GM18511 (cell line): ENCODE measurements at regions not wholly inside any gene's neighbourhood (a gene's known extent, or its start where the extent isn't known, plus 50 kb on each side); places are given as distances from the start of the nearest gene placed in this dataset.
A peak's percentile ranks its signal among the peaks of the same experiment; 100 is the strongest.

Experiments used
- ATAC-seq: cut with Tn5 transposase; IDR thresholded peaks from one replicate; pipeline ENCODE4 v1.9.1; 2021; ENCODE audit warnings: mild to moderate bottlenecking, moderate library complexity; ENCODE audit not compliant: unreplicated experiment

DNA sequence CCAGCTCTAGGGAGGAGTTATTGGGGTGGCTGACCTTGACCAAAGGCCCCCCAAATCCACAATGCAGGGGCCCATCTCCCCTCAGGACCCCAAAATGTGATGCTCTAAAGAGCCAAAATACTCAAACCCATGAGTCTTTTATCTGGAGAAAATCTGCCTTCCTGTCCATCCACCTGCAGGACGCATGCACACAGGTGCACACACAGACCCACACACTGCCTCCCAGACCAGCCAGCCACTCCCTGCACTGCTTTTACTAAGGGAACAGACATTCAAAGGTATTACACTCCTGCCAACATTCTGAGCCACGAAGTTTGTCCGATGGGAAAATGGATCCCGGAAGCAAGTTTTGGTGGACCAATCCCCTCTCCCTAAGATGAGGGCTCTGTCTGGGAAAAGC is 76.1 kb upstream of the CDH5 start:
- no peak for ATAC-seq

DNA sequence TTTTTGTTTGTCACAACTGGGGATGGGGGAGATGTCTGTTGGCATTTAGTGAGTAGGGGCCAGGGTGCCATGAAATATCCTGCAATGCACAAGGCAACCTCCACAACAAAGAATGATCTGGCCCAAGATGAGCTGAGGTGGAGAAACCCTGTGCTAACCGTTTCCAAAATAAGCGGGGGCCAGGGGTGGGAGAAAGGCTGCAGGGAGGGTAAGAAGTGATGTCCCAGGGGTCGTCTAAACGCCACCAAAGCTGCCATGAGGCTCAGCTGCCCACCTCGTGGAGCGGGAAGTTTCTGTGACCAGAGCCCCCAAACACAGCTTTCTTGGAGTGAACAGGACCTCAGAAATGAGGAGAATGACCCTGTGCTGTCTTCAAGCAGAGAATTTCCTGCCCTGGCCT is 76.5 kb upstream of the CDH5 start:
- ATAC-seq: no peak

DNA sequence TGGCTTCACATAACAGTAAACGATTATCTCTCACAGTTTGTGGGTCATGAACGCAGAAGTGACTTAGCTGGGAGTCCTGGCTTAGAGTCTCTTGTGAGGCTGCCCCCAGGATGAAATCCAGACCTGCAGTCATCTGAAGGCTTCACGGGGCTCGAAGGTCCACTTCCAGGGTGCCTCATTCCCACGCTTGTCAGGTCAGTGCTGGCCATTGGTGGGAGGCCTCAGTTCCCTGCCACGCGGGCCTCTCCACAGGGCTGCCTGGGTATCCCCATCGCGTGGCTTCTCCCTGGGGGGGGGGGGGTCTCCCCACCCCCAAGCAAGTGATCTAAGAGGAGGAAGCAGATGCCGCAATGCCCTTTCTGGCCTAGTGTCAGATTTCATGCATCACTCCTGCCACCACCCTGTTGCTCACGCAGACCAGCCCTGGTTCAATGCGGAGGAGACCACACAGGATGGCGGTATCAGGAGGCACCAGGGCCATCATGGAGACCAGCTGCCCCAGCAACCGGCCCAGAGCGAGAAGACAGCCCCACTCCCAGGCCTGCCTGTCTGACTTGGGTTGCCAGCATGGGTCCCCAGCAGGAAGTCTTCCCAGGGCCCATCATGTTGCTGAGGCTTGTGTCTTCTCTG is 77.3 kb upstream of the CDH5 start:
- ATAC-seq: no peak

DNA sequence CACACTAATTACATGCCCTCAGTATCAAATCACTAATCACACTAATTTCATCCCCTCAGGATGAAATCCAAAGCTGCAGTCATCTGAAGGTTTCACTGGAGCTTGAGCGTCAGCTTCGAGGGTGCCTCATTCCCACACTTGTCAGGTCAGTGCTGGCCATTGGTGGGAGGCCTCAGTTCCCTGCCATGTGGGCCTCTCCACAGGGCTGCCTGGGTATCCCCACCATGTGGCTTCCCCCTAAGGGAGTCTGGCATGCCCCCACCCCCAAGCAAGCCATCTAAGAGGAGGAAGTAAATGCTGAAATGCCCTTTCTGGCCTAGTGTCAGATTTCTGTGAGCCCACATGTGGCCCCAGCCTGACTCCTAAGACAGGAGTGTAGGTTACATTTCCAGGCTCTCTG is 78.6 kb upstream of the CDH5 start:
- no peak for ATAC-seq

DNA sequence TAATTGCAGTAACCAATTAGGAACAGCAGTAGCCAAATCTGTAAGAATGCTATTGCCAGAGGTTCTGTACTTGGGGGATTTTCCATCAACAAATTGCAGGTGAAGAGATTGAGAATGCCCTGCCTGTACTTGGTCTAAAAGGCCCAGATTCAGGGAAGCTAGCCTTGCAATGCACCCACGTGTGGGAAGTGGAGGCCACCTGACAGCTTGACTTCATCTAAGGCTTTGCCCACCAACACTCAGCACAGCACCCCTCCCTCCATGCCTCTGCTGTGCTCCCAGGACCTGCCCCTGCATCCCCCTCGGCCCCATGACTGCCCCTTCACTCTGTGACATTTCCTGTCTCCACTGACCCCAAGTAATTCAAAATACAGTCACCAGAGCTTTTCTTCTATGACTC is 79.1 kb upstream of the CDH5 start:
- ATAC-seq: no peak

DNA sequence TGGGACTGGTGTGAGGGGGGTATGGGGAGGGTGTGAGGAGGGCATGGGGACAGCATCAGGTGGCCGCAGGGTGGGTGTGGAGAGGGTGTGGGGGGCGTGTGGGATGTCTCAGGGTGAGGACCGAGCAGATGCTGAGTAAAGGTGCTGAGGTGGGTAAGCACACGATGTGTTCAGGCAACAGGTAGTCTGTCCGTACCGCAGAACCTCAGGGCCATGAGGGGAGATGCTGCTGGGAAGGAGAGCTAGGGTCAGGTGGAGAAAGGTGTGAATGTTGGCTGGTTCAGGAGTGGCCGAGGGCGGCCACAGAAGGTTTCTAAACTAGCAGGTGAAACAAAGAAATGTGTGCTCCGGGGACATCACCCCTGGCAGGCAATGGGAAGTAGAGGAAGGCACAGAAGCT is 80.0 kb upstream of the CDH5 start:
- no peak for ATAC-seq

DNA sequence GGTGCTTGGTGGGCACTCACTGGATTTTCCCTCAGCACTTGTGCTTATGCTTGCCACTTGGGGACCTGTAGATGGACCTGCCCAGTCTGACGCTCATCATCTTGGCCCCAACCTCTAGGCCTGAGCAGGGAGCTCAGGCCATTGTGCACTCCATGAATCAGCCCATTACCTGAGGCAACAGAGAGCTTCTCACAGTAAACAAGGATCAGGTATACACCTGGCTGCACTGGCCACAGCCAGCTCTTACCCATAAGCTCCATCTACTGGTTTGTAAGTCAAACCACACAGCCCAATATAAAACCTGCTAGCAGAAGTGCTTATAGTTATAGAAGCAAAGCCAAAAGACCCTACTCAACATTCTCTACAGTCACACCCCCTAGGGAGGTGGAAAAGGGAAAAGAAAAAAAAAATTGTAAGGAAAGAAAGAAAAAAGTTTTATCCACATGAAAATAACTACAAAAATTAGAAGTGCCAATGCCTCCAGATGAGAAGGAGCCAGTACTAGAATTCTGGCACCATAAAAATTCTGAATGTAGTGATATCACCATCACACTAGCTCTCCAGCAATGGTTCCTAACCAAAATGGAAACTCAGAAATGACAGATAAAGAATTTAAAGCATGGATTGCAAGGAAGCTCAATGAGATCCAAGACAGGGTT is 87.8 kb upstream of the CDH5 start:
- ATAC-seq: no peak

DNA sequence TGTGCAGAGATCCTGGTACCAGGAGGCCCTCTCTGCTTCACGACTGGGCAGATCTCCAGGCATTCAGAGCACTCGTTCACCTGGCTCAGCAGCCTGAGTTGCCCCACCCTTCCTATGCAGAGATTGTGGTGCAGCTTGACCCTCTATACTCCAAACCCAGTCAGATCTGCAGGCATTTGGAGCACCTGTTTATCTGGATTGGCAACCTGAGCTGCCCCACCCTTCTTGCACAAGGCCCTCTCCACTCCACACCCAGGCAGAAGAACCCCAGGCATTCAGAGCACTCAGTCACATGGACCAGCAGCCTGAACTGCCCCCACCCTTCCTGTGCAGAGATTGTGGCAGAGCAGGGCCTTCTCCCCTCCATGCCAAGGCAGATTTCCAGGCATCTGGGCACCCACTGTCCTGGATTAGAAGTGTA is 88.4 kb upstream of the CDH5 start:
- no peak for ATAC-seq

DNA sequence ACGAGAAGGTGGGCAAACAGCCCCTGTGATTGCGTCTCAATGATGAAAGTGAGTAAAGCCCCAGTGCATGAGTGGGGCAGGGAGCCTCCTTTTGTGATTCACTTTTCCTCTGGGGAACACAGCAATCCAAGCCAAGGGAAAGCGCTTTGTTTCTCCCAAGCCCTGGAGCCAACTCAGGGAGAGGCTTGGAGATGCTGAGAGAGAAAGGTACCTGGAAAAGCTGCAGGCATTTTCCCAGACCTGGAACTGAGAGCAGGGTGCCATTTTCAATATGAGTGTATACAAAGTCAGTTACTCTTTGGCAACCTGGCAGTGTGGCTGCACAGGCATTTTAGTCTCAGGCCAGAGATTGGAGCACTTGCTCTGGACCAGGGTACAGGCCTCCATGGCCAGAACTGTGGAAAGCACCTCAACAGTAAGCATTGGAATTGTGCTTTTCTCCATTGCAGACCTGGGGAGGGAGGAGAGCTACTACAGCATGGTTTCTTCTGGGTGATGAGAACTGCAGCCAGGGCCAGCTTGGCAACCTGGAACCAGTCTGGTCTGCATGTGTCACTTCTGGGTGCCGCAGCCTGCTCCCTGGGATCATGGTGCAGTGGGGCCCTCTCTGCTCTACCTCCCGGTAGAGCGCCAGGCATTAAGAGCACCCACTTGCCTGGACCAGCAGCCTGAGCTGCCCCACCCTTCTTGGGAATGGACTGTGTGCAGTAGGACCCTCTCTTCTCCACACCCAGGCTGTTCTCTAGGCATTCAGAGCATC is 89.0 kb upstream of the CDH5 start:
- no peak for ATAC-seq

DNA sequence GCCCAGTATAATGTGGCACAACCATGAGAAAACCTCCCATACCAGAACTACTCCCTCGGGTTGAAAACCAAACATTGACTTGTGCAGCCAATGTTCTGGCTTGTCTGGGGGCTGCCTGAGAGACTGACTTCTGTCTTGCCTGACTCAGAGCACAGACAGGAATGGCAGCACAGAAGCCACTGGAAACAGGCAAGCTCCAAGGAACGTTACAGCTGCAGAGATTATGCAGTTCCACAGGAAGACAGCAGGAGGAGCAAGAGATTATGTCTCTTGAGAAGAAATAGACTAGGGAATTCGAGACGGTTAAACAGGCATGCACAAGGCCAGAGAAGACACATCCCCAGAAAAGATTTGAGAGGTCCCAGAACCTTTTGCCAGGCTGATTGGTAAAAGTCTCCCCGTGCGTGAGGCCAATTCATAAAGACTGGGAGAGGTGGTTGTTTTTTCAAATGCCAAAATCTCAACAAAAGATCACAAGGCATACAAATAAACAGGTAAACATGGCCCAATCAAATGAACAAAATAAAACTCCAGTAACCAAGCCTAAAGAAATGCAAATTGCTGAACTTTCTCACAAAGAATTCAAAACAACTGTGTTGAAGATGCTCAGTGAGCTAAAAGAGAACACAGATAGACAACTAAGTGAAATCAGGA is 90.6 kb upstream of the CDH5 start:
- ATAC-seq: no peak

DNA sequence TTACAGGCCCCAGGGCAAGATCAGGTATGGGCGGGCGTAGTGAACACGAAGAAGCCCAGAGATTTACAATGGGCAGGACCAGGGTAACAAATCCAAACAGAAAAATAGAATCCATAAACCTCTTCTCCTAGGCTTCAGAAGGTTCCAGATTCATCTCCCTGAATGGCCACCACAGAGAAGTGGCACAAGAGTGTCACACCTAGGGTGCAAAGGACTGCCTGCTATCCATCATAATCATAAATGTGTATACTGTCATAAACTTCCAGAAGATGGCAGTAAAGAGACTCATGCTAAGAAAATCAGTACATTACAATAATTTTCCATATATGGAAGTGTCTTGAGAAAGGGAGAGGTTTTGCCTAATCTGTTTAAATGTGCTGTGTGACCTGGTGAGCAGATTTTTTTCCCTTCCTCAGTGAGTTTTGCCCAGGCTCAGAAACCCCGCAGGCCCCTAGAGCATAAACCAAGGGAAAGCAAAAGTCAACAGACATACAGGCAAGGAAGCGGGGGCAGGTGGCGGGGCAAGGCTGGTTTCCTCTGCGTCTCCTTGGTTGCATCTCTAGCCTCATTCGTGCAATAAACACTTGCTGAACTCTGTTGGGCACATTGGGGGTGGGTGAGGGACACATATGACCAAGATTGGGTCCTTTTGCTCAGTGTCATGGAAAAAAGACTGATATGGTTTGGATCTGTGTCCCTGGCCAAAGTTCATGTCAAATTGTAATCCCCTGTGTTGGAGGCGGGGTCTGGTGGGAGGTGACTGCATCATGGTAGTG is 92.0 kb upstream of the CDH5 start:
- no peak for ATAC-seq

DNA sequence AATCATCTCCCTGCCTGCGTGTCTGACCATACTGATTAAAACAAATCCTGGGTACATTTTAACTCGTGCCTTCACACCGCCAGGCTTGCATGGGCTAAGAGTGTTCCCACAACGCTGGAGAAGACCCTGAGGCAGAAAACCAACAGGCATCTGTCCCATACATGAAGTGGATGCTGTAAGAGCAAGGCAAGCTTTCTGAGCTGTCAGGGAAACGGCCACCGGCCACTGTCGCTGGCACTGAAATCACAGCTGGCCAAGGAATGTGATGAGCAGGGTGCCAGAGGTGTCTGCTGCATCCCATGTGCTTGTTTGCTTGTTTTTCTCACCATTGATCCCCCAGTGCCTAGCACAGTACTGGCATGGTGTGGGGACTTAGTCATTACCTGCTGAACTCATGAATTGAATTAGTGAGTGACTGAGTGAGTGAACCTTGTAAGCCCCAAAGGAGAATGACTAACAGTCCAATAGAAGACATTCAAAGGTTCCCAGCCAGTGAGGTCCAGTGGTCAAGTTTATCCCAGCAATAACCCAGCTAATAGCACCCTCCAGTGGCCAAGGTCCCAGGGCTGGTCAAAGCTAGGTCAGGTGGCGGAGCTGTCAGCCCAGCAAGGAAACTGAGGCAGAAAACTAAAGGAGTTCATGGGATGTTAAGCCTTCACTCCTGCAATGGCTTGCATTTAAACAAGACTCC is 92.7 kb upstream of the CDH5 start:
- ATAC-seq: no peak

DNA sequence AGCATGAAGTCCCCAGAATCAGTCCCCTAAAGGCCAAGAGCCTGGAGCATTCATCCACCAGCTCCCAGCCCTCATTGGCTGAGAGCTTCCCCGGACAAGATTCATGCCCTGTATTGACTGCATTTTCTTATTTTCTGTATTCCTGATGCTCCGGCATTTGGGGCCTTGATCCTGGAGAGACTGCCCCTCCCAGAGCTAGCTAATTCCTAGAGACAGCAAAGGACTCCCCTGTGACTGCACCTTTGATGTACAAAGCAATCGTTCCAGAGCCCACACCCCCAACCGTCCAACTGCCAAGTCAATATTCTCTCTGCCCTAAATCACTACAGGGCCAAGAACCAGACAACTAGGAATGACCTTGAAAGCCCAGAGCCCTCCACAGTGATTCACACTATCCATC is 93.4 kb upstream of the CDH5 start:
- ATAC-seq: no peak

DNA sequence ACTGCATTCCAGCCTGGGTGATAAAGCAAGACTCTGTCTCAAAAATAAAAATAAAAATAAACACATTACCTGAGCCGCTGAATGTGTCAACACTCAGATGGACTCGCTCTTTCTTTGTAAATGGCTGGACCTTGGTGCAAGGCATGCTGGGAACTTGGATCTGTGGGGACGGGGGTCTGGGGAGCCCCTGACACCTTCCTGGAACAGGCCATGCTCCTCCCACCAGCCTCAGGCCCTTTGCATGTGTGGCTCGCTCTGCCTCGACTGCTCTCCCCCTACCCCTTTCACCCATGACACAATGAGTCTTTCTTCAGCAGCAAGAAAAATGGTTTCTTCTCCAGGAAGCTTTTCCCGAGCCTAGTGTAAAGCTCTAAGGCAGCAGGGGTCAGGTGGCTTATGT is 94.0 kb upstream of the CDH5 start:
- ATAC-seq: no peak

DNA sequence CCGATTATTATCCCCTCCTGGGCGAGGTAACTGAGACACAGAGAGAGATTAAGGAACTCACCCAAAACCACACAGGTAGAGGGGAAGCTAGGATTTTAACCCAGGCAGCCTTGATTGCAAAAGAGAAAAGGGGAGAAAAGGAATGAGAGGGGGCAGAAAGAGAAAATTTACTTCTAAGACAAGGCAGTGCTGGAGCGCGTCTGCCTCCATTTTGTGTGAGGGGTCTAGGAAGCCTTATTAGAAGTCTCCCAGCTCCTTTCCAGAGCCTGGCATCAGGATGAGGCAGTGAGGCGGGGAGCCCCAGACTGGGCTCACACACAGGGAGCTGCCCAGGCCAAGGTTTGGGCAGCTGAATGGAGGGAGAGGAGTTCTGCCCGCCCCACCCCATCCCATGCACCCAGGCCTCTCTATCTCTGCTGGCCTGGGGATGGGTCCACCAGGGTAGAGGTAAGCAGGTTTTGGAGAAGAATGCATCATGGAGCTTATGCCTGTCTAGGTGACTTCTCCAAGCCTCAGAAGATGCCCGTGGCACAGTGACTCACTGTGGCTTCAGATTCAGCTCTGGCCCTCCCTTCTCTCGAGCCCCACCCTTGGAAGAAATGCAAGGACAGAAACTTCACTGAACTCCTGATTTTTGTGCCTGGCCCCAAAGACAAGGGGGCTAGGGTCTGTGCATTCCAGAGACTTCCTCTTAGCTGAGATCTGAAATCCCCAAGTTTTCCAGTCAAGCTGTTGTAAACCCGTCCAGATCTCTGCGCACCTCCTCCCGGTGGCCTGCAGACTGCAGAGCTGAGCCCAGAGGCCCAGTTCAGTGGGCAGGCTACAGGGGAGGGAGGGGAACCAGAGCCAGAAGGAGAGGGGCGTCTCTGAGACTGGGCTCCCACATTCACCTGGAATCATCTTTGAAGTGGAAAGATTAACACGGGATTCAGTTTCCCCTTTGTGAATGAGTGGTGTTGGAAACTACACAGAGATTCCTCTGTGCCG is 95.1 kb upstream of the CDH5 start:
- ATAC-seq: no peak

DNA sequence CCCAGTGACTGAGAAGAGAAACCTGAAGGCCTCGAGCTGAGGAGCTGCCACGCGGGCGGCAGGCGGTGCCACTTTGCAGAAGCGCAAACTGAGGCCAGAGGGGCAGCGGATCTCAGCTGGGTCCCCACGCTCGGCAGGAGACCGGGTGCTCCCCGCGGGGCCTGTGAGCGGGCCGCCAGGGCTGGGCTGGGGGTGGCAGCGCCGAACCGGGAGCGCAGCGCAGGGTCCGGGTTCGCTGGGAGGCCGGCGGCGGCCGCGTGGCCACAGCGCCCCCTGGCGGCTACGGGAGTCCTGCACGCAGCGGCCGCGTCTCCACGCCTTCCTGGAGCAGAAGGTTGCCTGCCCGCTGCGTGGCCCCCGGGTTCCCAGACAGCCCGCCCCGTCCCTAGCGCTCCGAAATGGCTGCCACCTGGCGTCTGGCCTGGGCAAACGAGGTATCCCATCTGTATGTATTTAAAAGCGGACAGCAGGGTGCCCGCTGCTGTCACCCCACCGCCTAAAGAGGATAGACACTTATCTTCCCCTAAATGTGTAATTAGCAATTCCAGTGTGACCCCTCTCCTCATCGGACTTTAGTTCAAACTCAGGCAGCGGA is 96.1 kb upstream of the CDH5 start:
- ATAC-seq: peak; percentile 70

DNA sequence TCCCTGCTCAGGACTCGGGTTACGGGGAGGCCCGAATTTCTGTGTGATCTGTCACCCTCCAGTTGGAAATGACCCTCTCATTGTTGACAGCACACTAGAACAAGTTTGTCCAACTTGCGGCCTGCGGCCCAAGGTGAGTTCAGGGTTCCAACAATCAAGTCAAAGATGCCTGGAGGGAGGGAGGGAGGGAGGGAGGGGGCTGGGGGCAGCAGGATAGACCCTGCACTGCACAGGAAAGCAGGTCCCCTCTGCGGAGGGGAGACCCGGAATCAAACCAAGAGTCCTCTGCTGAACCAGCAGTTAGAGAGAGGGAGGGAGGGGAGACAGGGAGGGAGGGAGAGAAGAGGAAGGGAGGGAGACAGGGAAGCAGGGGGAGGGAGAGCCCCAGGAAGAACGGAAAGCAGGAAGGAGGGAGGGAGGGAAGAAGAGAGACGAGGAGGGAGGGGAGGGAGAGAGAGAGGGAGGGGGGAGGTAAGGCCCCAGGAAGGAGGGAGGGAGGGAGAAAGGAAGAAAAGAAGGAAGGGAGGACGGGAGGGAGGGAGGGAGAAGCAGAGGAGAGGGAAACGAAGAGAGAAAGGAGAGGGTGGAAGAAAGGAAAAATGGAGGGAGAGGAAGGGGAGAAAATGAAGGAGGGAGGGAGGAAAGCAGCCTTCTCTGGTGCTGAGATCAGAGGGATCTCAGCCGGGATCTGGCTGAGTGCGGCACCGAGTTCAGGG is 96.7 kb upstream of the CDH5 start:
- ATAC-seq: no peak

DNA sequence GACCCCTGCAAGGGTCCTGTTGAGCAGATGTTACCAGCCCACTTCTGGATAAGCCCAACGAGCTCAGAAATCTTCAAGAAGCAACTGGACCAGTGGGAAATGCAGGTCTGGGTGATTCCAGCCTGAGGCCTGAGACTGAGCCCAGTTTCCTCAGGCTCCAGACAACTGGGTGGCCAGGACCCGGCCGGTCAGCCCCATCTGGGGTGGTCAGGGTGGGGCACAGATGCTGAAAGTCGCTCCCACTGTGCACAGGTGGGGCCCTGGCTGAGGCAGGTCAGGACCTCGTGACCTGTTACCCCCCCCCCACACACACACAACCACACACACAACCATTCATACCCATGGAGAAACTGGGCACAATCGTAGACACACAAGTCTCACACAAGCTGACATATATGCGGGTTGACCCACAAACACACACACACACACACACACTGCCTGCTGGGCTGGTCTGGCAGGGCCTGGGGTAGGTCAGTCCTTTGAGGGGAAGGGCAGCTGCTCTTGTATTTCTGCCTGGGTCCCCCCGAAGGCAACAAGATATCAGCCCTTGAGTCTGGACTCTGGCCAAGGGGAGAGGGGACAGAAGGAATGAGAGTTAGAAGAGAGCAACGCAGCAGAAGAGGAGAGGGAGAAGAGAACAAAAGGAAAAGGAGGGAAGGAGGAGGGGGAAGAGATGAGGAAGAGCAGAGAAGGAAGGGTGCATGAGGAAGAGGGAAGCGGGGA is 99.0 kb upstream of the CDH5 start:
- ATAC-seq: no peak
